GM10266 (cell line): ENCODE measurements at regions not wholly inside any gene's neighbourhood (a gene's known extent, or its start where the extent isn't known, plus 50 kb on each side); places are given as distances from the start of the nearest gene placed in this dataset.

Source experiments
- DNase-seq: peaks from one replicate; pipeline ENCODE4 v3.0.0; 2012; ENCODE audit errors: extremely low spot score
- CTCF ChIP-seq: IDR thresholded peaks from 2 replicates; pipeline ENCODE4 v1.5.1; 2012; ENCODE audit warnings: mild to moderate bottlenecking, low read depth; ENCODE audit not compliant: control insufficient read depth, insufficient read depth; ENCODE audit errors: missing control alignments

GRCh38 chr21:27764056-27764455 lies 797.2 kb upstream of the ADAMTS5 start:
- no peak for DNase-seq
- no peak for TF ChIP-seq CTCF

- DNase-seq, result no peak
- TF ChIP-seq CTCF, result no peak
These were observed 794.7 kb upstream of the ADAMTS5 start for GRCh38 chr21:27761623-27762022.

GRCh38 chr21:27759820-27760219 lies 792.9 kb upstream of the ADAMTS5 start:
- TF ChIP-seq CTCF, result no peak
- no peak for DNase-seq

GRCh38 chr21:27759091-27759659 lies 792.3 kb upstream of the ADAMTS5 start:
- no peak for TF ChIP-seq CTCF
- no peak for DNase-seq

- no peak for DNase-seq
- TF ChIP-seq CTCF, result no peak
These were observed 789.3 kb upstream of the ADAMTS5 start for GRCh38 chr21:27756191-27756590.

- TF ChIP-seq CTCF, result no peak
- DNase-seq, result no peak
These were observed 777.2 kb upstream of the ADAMTS5 start for GRCh38 chr21:27743971-27744564.

GRCh38 chr21:27741736-27742135 lies 774.8 kb upstream of the ADAMTS5 start:
- TF ChIP-seq CTCF, result no peak
- no peak for DNase-seq
